ENCODE measurements at regions not wholly inside any gene's neighbourhood (a gene's known extent, or its start where the extent isn't known, plus 50 kb on each side); places are given as distances from the start of the nearest gene placed in this dataset.

- no peak for TF ChIP-seq FOXP2 (optimal IDR thresholded peaks at IDR 0.05; ENCODE audit: borderline replicate concordance, extremely low read depth, extremely low read length, insufficient read depth)
- TF ChIP-seq POLR2AphosphoS5 (IDR thresholded peaks at IDR 0.05; ENCODE audit: low read depth, low read length) = no peak
- no peak for TF ChIP-seq REST (IDR thresholded peaks at IDR 0.05; ENCODE audit: insufficient read depth in 1 of 2, low read depth in 2 of 2, low read length in 2 of 2)
- TF ChIP-seq SIN3A (IDR thresholded peaks at IDR 0.05; ENCODE audit: borderline replicate concordance, insufficient read depth, low read length) = no peak
- TF ChIP-seq TAF1 (IDR thresholded peaks at IDR 0.05; ENCODE audit: borderline replicate concordance, insufficient read depth, low read length) = no peak
Measured at GRCh38 chr3:117045143-117045542, 335.6 kb downstream of the TUSC7 start.

- TF ChIP-seq REST (IDR thresholded peaks at IDR 0.05; ENCODE audit: insufficient read depth in 1 of 2, low read depth in 2 of 2, low read length in 2 of 2) (no peak), POLR2AphosphoS5 (IDR thresholded peaks at IDR 0.05; ENCODE audit: low read depth, low read length) (no peak), SIN3A (IDR thresholded peaks at IDR 0.05; ENCODE audit: borderline replicate concordance, insufficient read depth, low read length) (no peak), FOXP2 (optimal IDR thresholded peaks at IDR 0.05; ENCODE audit: borderline replicate concordance, extremely low read depth, extremely low read length, insufficient read depth) (no peak), TAF1 (IDR thresholded peaks at IDR 0.05; ENCODE audit: borderline replicate concordance, insufficient read depth, low read length) (no peak)
Measured at GRCh38 chr3:117047951-117048705, 338.5 kb downstream of the TUSC7 start.

- TF ChIP-seq POLR2AphosphoS5 (IDR thresholded peaks at IDR 0.05; ENCODE audit: low read depth, low read length) = no peak
Measured at GRCh38 chr3:117052395-117052794, 342.8 kb downstream of the TUSC7 start.

- no peak for TF ChIP-seq REST (IDR thresholded peaks at IDR 0.05; ENCODE audit: insufficient read depth in 1 of 2, low read depth in 2 of 2, low read length in 2 of 2)
- TF ChIP-seq TAF1 (IDR thresholded peaks at IDR 0.05; ENCODE audit: borderline replicate concordance, insufficient read depth, low read length) = no peak
- no peak for TF ChIP-seq FOXP2 (optimal IDR thresholded peaks at IDR 0.05; ENCODE audit: borderline replicate concordance, extremely low read depth, extremely low read length, insufficient read depth)
- TF ChIP-seq POLR2AphosphoS5 (IDR thresholded peaks at IDR 0.05; ENCODE audit: low read depth, low read length) = no peak
Measured at GRCh38 chr3:117054556-117054955, 345.0 kb downstream of the TUSC7 start.

- TF ChIP-seq REST (IDR thresholded peaks at IDR 0.05; ENCODE audit: insufficient read depth in 1 of 2, low read depth in 2 of 2, low read length in 2 of 2) (no peak), TAF1 (IDR thresholded peaks at IDR 0.05; ENCODE audit: borderline replicate concordance, insufficient read depth, low read length) (no peak)
Measured at GRCh38 chr3:117059067-117059955, 349.7 kb downstream of the TUSC7 start.

All from PFSK-1 (cell line).